H9 (cell line): ENCODE measurements at regions not wholly inside any gene's neighbourhood (a gene's known extent, or its start where the extent isn't known, plus 50 kb on each side); places are given as distances from the start of the nearest gene placed in this dataset.

ENCODE experiments used
- DNase-seq: peaks from one replicate; pipeline ENCODE4 v3.0.0-alpha.2; 2017
- H2AFZ ChIP-seq: one replicate; pipeline ENCODE4 v1.6.1; 2013; ENCODE audit warnings: mild to moderate bottlenecking, low read length, control low read depth, moderate library complexity
- H2AK5ac ChIP-seq: 2 replicates; pipeline ENCODE4 v1.6.1; 2013; ENCODE audit warnings: low read length, control low read depth, mixed read lengths; ENCODE audit not compliant: insufficient read length
- H2BK120ac ChIP-seq: one replicate; pipeline ENCODE4 v1.6.1; 2013; ENCODE audit warnings: low read depth, mild to moderate bottlenecking, low read length, control low read depth, inconsistent platforms; ENCODE audit not compliant: poor library complexity, severe bottlenecking
- H2BK12ac ChIP-seq: 2 replicates; pipeline ENCODE4 v1.6.1; 2013; ENCODE audit warnings: low read length, control low read depth, mixed read lengths, low read depth; ENCODE audit not compliant: insufficient read length
- H2BK15ac ChIP-seq: 2 replicates; pipeline ENCODE4 v1.6.1; 2013; ENCODE audit warnings: low read depth, low read length, control low read depth
- H2BK20ac ChIP-seq: one replicate; pipeline ENCODE4 v1.6.1; 2013; ENCODE audit warnings: low read depth, mild to moderate bottlenecking, low read length, control low read depth, inconsistent platforms; ENCODE audit not compliant: poor library complexity, severe bottlenecking
- H2BK5ac ChIP-seq: 2 replicates; pipeline ENCODE4 v1.6.1; 2013; ENCODE audit warnings: low read length, control low read depth, mixed read lengths; ENCODE audit not compliant: insufficient read length
- H3K14ac ChIP-seq: 2 replicates; pipeline ENCODE4 v1.6.1; 2013; ENCODE audit warnings: low read length, control low read depth; ENCODE audit not compliant: insufficient read depth
- H3K18ac ChIP-seq: 2 replicates; pipeline ENCODE4 v1.6.1; 2013; ENCODE audit warnings: low read depth, mild to moderate bottlenecking, mixed read lengths, low read length, control low read depth; ENCODE audit not compliant: insufficient read length
- H3K23ac ChIP-seq: 2 replicates; pipeline ENCODE4 v1.6.1; 2013; ENCODE audit warnings: low read length, control low read depth, mixed read lengths, low read depth; ENCODE audit not compliant: insufficient read length
- H3K23me2 ChIP-seq: 2 replicates; pipeline ENCODE4 v1.6.1; 2013; ENCODE audit warnings: low read depth, mild to moderate bottlenecking, mixed read lengths, low read length, control low read depth; ENCODE audit not compliant: insufficient read length, poor library complexity, severe bottlenecking
- H3K27ac ChIP-seq: 2 replicates; pipeline ENCODE4 v1.5.1; 2013; ENCODE audit warnings: low read length, control low read depth, mixed read lengths, low read depth; ENCODE audit not compliant: insufficient read length
- H3K27me3 ChIP-seq: 2 replicates; pipeline ENCODE4 v1.6.1; 2013; ENCODE audit warnings: low read length, control low read depth, inconsistent platforms; ENCODE audit not compliant: insufficient read depth
- H3K4ac ChIP-seq: 2 replicates; pipeline ENCODE4 v1.6.1; 2013; ENCODE audit warnings: low read depth, mild to moderate bottlenecking, control low read depth, inconsistent platforms, low read length, moderate library complexity
- H3K4me1 ChIP-seq: 2 replicates; pipeline ENCODE4 v1.6.1; 2013; ENCODE audit warnings: low read length, control low read depth, inconsistent platforms; ENCODE audit not compliant: insufficient read depth
- H3K4me2 ChIP-seq: 2 replicates; pipeline ENCODE4 v1.6.1; 2013; ENCODE audit warnings: low read length, control low read depth, mixed read lengths; ENCODE audit not compliant: insufficient read length, insufficient read depth
- H3K56ac ChIP-seq: 2 replicates; pipeline ENCODE4 v1.6.1; 2013; ENCODE audit warnings: low read depth, mild to moderate bottlenecking, mixed read lengths, low read length, control low read depth; ENCODE audit not compliant: insufficient read length
- H3K79me1 ChIP-seq: 2 replicates; pipeline ENCODE4 v1.6.1; 2013; ENCODE audit warnings: low read depth, mild to moderate bottlenecking, moderate library complexity, low read length, control low read depth, inconsistent platforms; ENCODE audit not compliant: insufficient read depth, poor library complexity, severe bottlenecking
- H3K79me2 ChIP-seq: 2 replicates; pipeline ENCODE4 v1.6.1; 2013; ENCODE audit warnings: low read length, control low read depth, inconsistent platforms; ENCODE audit not compliant: insufficient read depth
- H3K9ac ChIP-seq: 2 replicates; pipeline ENCODE4 v1.6.1; 2013; ENCODE audit warnings: low read length, control low read depth, mixed read lengths; ENCODE audit not compliant: insufficient read length; ENCODE audit errors: extremely low read depth
- H3K9me3 ChIP-seq: one replicate; pipeline ENCODE4 v1.6.1; 2013; ENCODE audit warnings: low read depth, low read length, inconsistent platforms; ENCODE audit not compliant: control insufficient read depth
- H3T11ph ChIP-seq: one replicate; pipeline ENCODE4 v1.6.1; 2013; ENCODE audit warnings: mild to moderate bottlenecking, low read length, control low read depth, inconsistent platforms
- H4K20me1 ChIP-seq: one replicate; pipeline ENCODE4 v1.6.1; 2013; ENCODE audit not compliant: control insufficient read depth, insufficient read length, insufficient read depth
- H4K5ac ChIP-seq: 2 replicates; pipeline ENCODE4 v1.6.1; 2013; ENCODE audit warnings: low read depth, mild to moderate bottlenecking, mixed read lengths, low read length, control low read depth; ENCODE audit not compliant: insufficient read length
- H4K8ac ChIP-seq: replicated peaks from 2 replicates; pipeline ENCODE4 v1.6.1; 2013; ENCODE audit warnings: low read length, control low read depth, mixed read lengths, low read depth; ENCODE audit not compliant: insufficient read length
- H4K91ac ChIP-seq: 2 replicates; pipeline ENCODE4 v1.6.1; 2013; ENCODE audit warnings: low read depth, mild to moderate bottlenecking, moderate library complexity, mixed read lengths, low read length, control low read depth; ENCODE audit not compliant: insufficient read length
- H3K27ac Mint-ChIP-seq, 3 experiments: 2 replicates in 2 of 3; 3 replicates in 1 of 3; pipeline ENCODE4 v1.8.0; 2020 to 2021; ENCODE audit warnings: mixed read lengths in 3 of 3, mild to moderate bottlenecking in 1 of 3, moderate library complexity in 1 of 3
- H3K27me3 Mint-ChIP-seq: 2 replicates; pipeline ENCODE4 v1.8.0; 2021; ENCODE audit warnings: low read depth, mild to moderate bottlenecking, moderate library complexity, mixed read lengths
- H3K36me3 Mint-ChIP-seq, 3 experiments: 2 replicates in 2 of 3; 3 replicates in 1 of 3; pipeline ENCODE4 v1.8.0; 2020 to 2021; ENCODE audit warnings: low read depth in 3 of 3, mixed read lengths in 3 of 3; ENCODE audit not compliant: insufficient read depth in 1 of 3
- H3K4me1 Mint-ChIP-seq, 2 experiments: 2 replicates each; pipeline ENCODE4 v1.8.0; 2020; ENCODE audit warnings: mixed read lengths in 2 of 2
- H3K4me3 Mint-ChIP-seq, 2 experiments: 2 replicates in 1 of 2; 3 replicates in 1 of 2; pipeline ENCODE4 v1.8.0; 2020 to 2021; ENCODE audit warnings: mild to moderate bottlenecking in 2 of 2, mixed read lengths in 2 of 2, moderate library complexity in 1 of 2
- H3K9me3 Mint-ChIP-seq, 2 experiments: 2 replicates in 1 of 2; 3 replicates in 1 of 2; pipeline ENCODE4 v1.8.0; 2020; ENCODE audit warnings: mild to moderate bottlenecking in 2 of 2, mixed read lengths in 2 of 2, moderate library complexity in 1 of 2
- CTCF ChIP-seq: fragments of 200-600 bp; sonication (generic); conservative IDR thresholded peaks from 3 replicates; pipeline ENCODE4 v1.8.0; 2021; ENCODE audit warnings: antibody characterized with exemption, mild to moderate bottlenecking
- WGBS: extraction: QIAGEN DNeasy Blood & Tissue Kit; methylation state at CpG from one replicate; pipeline ENCODE4 v1.1.7; 2013; ENCODE audit warnings: missing lambda C conversion rate, low lambda C conversion rate, mixed read lengths; ENCODE audit not compliant: insufficient read length; ENCODE audit errors: extremely low coverage; 5-methylcytosine and 5-hydroxymethylcytosine counted together

GRCh38 chr19:29429581-29429980 is 96.2 kb upstream of the VSTM2B start:
- H3K4me2 ChIP-seq, result no peak overlapping the region
- DNase-seq, result no peak
- peaks cover 2 to 10% (median 4%) of the 10 kb centered on the region in 3 experiments; a peak in 3 of 7 replicates for H3K36me3 Mint-ChIP-seq
- H2BK20ac ChIP-seq, result no peak overlapping the region
- H3K23ac ChIP-seq, result no peak overlapping the region
- WGBS, result no CpG with 5 or more reads among the region's 15 CpGs
- no peak overlapping the region for H3K14ac ChIP-seq
- H3K56ac ChIP-seq, result no peak overlapping the region
- H2BK15ac ChIP-seq, result no peak overlapping the region
- H4K8ac ChIP-seq, result no peak overlapping the region
- no peak overlapping the region for H3K27ac ChIP-seq
- no peak overlapping the region for H2AFZ ChIP-seq
- no peak overlapping the region for H3K4ac ChIP-seq
- H2BK12ac ChIP-seq, result no peak overlapping the region
- no peak overlapping the region for H3T11ph ChIP-seq
- H4K5ac ChIP-seq, result no peak overlapping the region
- H3K79me1 ChIP-seq, result no peaks in the 10 kb centered on the region
- no peak overlapping the region for H4K91ac ChIP-seq
- H3K9me3 Mint-ChIP-seq, result peaks cover 29 to 30% of the 10 kb centered on the region in 2 experiments
- no peak overlapping the region for H3K9ac ChIP-seq
- H2BK120ac ChIP-seq, result no peak overlapping the region
- H3K18ac ChIP-seq, result no peak overlapping the region
- no peak overlapping the region for H2BK5ac ChIP-seq
- no peaks in the 10 kb centered on the region for H3K79me2 ChIP-seq
- TF ChIP-seq CTCF, result no peak
- peaks cover 0 to 5% of the 10 kb centered on the region in 2 experiments; a peak in 2 of 4 replicates for H3K4me1 Mint-ChIP-seq
- H2AK5ac ChIP-seq, result no peak overlapping the region
- no peaks in the 10 kb centered on the region for H3K9me3 ChIP-seq
- no peaks in the 10 kb centered on the region for H3K27me3 ChIP-seq
- H3K27ac Mint-ChIP-seq, result no peak overlapping the region
- H3K4me1 ChIP-seq, result no peaks in the 10 kb centered on the region
- no peak overlapping the region for H3K4me3 Mint-ChIP-seq
- H3K23me2 ChIP-seq, result no peaks in the 10 kb centered on the region
- H3K27me3 Mint-ChIP-seq, result peaks cover 26% of the 10 kb centered on the region
- no peaks in the 10 kb centered on the region for H4K20me1 ChIP-seq
